Endothelial cell (in vitro differentiated cells): ENCODE measurements at regions not wholly inside any gene's neighbourhood (a gene's known extent, or its start where the extent isn't known, plus 50 kb on each side); places are given as distances from the start of the nearest gene placed in this dataset.

Experiments used
- DNase-seq: peaks from one replicate; pipeline ENCODE4 v3.0.0; 2021; ENCODE audit warnings: low spot score
- H3K27ac Mint-ChIP-seq: one replicate; pipeline ENCODE4 v1.8.0; 2021; ENCODE audit warnings: mixed read lengths, inconsistent platforms; ENCODE audit not compliant: unreplicated experiment
- H3K27me3 Mint-ChIP-seq: one replicate; pipeline ENCODE4 v1.8.0; 2021; ENCODE audit warnings: mild to moderate bottlenecking, moderate library complexity, mixed read lengths, inconsistent platforms; ENCODE audit not compliant: unreplicated experiment
- H3K36me3 Mint-ChIP-seq: one replicate; pipeline ENCODE4 v1.8.0; 2021; ENCODE audit warnings: mild to moderate bottlenecking, low read depth, mixed read lengths, inconsistent platforms; ENCODE audit not compliant: unreplicated experiment
- H3K4me1 Mint-ChIP-seq: one replicate; pipeline ENCODE4 v1.8.0; 2021; ENCODE audit warnings: mild to moderate bottlenecking, mixed read lengths, inconsistent platforms; ENCODE audit not compliant: unreplicated experiment
- H3K4me3 Mint-ChIP-seq: one replicate; pipeline ENCODE4 v1.8.0; 2021; ENCODE audit warnings: mild to moderate bottlenecking, mixed read lengths, inconsistent platforms; ENCODE audit not compliant: unreplicated experiment
- H3K9me3 Mint-ChIP-seq: one replicate; pipeline ENCODE4 v1.8.0; 2021; ENCODE audit warnings: mixed read lengths, inconsistent platforms; ENCODE audit not compliant: unreplicated experiment
- CTCF ChIP-seq: fragments of 200-600 bp; sonication (generic); IDR thresholded peaks from one replicate; pipeline ENCODE4 v1.5.0; 2021; ENCODE audit warnings: antibody characterized with exemption; ENCODE audit not compliant: unreplicated experiment

- Mint-ChIP-seq H3K27me3 (peaks cover 1% of the 10 kb centered on the region), H3K4me1 (no peaks in the 10 kb centered on the region), H3K4me3 (no peak overlapping the region), H3K9me3 (no peaks in the 10 kb centered on the region), H3K27ac (no peak overlapping the region), H3K36me3 (no peaks in the 10 kb centered on the region)
- DNase-seq: no peak
- no peak for TF ChIP-seq CTCF
Observed at GRCh38 chr21:18498431-18498830, 94.8 kb upstream of the TMPRSS15 start.

- Mint-ChIP-seq H3K4me1 (no peaks in the 10 kb centered on the region), H3K36me3 (no peaks in the 10 kb centered on the region), H3K27ac (no peak overlapping the region), H3K27me3 (peaks cover 3% of the 10 kb centered on the region), H3K9me3 (no peaks in the 10 kb centered on the region), H3K4me3 (no peak overlapping the region)
- peak; percentile 92 for TF ChIP-seq CTCF
- peak; percentile 61 for DNase-seq
Observed at GRCh38 chr21:18499761-18500376, 96.3 kb upstream of the TMPRSS15 start.

GRCh38 chr21:18518054-18518481 is 114.5 kb upstream of the TMPRSS15 start:
- Mint-ChIP-seq H3K27ac (no peak overlapping the region), H3K27me3 (no peaks in the 10 kb centered on the region), H3K9me3 (no peaks in the 10 kb centered on the region), H3K4me3 (no peak overlapping the region), H3K36me3 (no peaks in the 10 kb centered on the region), H3K4me1 (no peaks in the 10 kb centered on the region)
- no peak for DNase-seq
- TF ChIP-seq CTCF: no peak

GRCh38 chr21:18521204-18521603 is 117.6 kb upstream of the TMPRSS15 start:
- Mint-ChIP-seq H3K9me3 (no peaks in the 10 kb centered on the region), H3K36me3 (no peaks in the 10 kb centered on the region), H3K27ac (no peak overlapping the region), H3K27me3 (no peaks in the 10 kb centered on the region), H3K4me3 (no peak overlapping the region), H3K4me1 (no peaks in the 10 kb centered on the region)
- TF ChIP-seq CTCF: no peak
- DNase-seq: no peak

GRCh38 chr21:18522181-18522972 is 118.8 kb upstream of the TMPRSS15 start:
- no peak for TF ChIP-seq CTCF
- Mint-ChIP-seq H3K36me3 (no peaks in the 10 kb centered on the region), H3K27ac (no peak overlapping the region), H3K9me3 (no peaks in the 10 kb centered on the region), H3K4me3 (no peak overlapping the region), H3K27me3 (no peaks in the 10 kb centered on the region), H3K4me1 (no peaks in the 10 kb centered on the region)
- DNase-seq: no peak
